ENCODE measurements at regions not wholly inside any gene's neighbourhood (a gene's known extent, or its start where the extent isn't known, plus 50 kb on each side); places are given as distances from the start of the nearest gene placed in this dataset.

GRCh38 chr3:80870476-80871041 is 890.9 kb downstream of the GBE1 start:
- no peak for TF ChIP-seq CTCF (IDR thresholded peaks at IDR 0.05)
- TF ChIP-seq POLR2A (IDR thresholded peaks at IDR 0.05) = no peak

Measured in Peyer's patch (tissue), 4 donors.